H1 (cell line): ENCODE measurements at regions not wholly inside any gene's neighbourhood (a gene's known extent, or its start where the extent isn't known, plus 50 kb on each side); places are given as distances from the start of the nearest gene placed in this dataset.

Source experiments
- BRCA1 ChIP-seq: IDR thresholded peaks from 2 replicates; pipeline ENCODE4 v1.6.1; 2012; ENCODE audit warnings: low read depth, low read length, improper control_type of control experiment
- HDAC2 ChIP-seq, 2 experiments: fragments of 300-600 bp in 1 of 2; sonication (generic) in 1 of 2; IDR thresholded peaks; 2 replicates each; pipeline ENCODE4 v1.6.1; 2011 to 2012; ENCODE audit warnings: low read depth in 2 of 2, low read length in 2 of 2, mild to moderate bottlenecking in 2 of 2, moderate library complexity in 2 of 2, borderline replicate concordance in 1 of 2, inconsistent platforms in 1 of 2
- RXRA ChIP-seq: IDR thresholded peaks from 2 replicates; pipeline ENCODE4 v1.6.1; 2011; ENCODE audit warnings: low read depth, mild to moderate bottlenecking, low read length, moderate library complexity; ENCODE audit not compliant: insufficient read depth
- SIRT6 ChIP-seq: IDR thresholded peaks from one replicate; pipeline ENCODE4 v1.7.1; 2012; ENCODE audit warnings: low read length, inconsistent platforms
- SP1 ChIP-seq: IDR thresholded peaks from 2 replicates; pipeline ENCODE4 v1.6.1; 2011; ENCODE audit warnings: low read depth, low read length
- TEAD4 ChIP-seq: IDR thresholded peaks from 2 replicates; pipeline ENCODE4 v1.6.1; 2012; ENCODE audit warnings: low read depth, low read length, inconsistent platforms, mixed read lengths
- TF ChIP-seq, protein P1 (sequence below): fragments of 300-600 bp; sonication (generic); IDR thresholded peaks from 2 replicates; pipeline ENCODE4 v1.7.1; 2012; ENCODE audit warnings: low read length, moderate library complexity, mild to moderate bottlenecking, inconsistent platforms; ENCODE audit not compliant: insufficient replicate concordance
- TF ChIP-seq, protein P2 (sequence below), 3 experiments: IDR thresholded peaks; 1 replicate in 2 of 3; 2 replicates in 1 of 3; pipeline versions ENCODE4 v1.5.1 to v1.6.1; 2011; ENCODE audit warnings: low read length in 3 of 3, mild to moderate bottlenecking in 3 of 3, inconsistent platforms in 2 of 3, low read depth in 1 of 3, moderate library complexity in 1 of 3; ENCODE audit not compliant: insufficient read depth in 1 of 3; ENCODE audit errors: control extremely low read depth in 1 of 3

DNA sequence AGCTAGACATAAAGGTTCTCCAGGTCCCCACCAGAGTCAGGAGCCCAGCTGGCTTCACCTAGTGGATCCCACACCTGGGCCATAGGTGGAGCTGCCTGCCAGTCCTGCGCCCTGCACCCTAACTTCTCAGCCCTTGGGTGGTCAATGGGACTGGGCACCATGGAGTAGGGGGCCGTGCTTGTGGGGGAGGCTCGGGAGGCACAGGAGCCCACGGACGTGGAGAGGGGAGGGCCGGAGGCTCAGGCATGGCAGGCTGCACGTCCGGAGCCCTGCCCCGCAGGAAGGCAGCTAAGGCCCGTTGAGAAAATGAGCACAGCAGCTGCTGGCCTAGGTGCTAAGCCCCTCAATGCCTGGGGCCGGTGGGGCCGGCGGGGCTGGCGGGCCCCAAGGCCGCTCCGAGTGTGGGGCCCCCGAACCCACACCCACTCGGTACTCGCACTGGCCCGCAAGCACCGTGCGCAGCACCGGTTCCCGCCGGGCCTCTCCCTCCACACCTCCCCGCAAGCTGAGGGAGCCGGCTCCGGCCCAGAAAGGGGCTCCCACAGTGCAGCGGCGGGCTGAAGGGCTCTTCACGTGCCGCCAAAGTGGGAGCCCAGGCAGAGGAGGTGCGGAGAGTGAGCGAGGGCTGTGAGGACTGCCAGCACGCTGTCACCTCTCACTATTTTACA, 291.1 kb downstream of the KLHL4 start (continued):
- TF ChIP-seq, protein P1, sequence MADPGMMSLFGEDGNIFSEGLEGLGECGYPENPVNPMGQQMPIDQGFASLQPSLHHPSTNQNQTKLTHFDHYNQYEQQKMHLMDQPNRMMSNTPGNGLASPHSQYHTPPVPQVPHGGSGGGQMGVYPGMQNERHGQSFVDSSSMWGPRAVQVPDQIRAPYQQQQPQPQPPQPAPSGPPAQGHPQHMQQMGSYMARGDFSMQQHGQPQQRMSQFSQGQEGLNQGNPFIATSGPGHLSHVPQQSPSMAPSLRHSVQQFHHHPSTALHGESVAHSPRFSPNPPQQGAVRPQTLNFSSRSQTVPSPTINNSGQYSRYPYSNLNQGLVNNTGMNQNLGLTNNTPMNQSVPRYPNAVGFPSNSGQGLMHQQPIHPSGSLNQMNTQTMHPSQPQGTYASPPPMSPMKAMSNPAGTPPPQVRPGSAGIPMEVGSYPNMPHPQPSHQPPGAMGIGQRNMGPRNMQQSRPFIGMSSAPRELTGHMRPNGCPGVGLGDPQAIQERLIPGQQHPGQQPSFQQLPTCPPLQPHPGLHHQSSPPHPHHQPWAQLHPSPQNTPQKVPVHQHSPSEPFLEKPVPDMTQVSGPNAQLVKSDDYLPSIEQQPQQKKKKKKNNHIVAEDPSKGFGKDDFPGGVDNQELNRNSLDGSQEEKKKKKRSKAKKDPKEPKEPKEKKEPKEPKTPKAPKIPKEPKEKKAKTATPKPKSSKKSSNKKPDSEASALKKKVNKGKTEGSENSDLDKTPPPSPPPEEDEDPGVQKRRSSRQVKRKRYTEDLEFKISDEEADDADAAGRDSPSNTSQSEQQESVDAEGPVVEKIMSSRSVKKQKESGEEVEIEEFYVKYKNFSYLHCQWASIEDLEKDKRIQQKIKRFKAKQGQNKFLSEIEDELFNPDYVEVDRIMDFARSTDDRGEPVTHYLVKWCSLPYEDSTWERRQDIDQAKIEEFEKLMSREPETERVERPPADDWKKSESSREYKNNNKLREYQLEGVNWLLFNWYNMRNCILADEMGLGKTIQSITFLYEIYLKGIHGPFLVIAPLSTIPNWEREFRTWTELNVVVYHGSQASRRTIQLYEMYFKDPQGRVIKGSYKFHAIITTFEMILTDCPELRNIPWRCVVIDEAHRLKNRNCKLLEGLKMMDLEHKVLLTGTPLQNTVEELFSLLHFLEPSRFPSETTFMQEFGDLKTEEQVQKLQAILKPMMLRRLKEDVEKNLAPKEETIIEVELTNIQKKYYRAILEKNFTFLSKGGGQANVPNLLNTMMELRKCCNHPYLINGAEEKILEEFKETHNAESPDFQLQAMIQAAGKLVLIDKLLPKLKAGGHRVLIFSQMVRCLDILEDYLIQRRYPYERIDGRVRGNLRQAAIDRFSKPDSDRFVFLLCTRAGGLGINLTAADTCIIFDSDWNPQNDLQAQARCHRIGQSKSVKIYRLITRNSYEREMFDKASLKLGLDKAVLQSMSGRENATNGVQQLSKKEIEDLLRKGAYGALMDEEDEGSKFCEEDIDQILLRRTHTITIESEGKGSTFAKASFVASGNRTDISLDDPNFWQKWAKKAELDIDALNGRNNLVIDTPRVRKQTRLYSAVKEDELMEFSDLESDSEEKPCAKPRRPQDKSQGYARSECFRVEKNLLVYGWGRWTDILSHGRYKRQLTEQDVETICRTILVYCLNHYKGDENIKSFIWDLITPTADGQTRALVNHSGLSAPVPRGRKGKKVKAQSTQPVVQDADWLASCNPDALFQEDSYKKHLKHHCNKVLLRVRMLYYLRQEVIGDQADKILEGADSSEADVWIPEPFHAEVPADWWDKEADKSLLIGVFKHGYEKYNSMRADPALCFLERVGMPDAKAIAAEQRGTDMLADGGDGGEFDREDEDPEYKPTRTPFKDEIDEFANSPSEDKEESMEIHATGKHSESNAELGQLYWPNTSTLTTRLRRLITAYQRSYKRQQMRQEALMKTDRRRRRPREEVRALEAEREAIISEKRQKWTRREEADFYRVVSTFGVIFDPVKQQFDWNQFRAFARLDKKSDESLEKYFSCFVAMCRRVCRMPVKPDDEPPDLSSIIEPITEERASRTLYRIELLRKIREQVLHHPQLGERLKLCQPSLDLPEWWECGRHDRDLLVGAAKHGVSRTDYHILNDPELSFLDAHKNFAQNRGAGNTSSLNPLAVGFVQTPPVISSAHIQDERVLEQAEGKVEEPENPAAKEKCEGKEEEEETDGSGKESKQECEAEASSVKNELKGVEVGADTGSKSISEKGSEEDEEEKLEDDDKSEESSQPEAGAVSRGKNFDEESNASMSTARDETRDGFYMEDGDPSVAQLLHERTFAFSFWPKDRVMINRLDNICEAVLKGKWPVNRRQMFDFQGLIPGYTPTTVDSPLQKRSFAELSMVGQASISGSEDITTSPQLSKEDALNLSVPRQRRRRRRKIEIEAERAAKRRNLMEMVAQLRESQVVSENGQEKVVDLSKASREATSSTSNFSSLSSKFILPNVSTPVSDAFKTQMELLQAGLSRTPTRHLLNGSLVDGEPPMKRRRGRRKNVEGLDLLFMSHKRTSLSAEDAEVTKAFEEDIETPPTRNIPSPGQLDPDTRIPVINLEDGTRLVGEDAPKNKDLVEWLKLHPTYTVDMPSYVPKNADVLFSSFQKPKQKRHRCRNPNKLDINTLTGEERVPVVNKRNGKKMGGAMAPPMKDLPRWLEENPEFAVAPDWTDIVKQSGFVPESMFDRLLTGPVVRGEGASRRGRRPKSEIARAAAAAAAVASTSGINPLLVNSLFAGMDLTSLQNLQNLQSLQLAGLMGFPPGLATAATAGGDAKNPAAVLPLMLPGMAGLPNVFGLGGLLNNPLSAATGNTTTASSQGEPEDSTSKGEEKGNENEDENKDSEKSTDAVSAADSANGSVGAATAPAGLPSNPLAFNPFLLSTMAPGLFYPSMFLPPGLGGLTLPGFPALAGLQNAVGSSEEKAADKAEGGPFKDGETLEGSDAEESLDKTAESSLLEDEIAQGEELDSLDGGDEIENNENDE = no peak
- TF ChIP-seq RXRA = no peak
- TF ChIP-seq SIRT6 = no peak
- no peak for TF ChIP-seq TEAD4
- TF ChIP-seq, protein P2, sequence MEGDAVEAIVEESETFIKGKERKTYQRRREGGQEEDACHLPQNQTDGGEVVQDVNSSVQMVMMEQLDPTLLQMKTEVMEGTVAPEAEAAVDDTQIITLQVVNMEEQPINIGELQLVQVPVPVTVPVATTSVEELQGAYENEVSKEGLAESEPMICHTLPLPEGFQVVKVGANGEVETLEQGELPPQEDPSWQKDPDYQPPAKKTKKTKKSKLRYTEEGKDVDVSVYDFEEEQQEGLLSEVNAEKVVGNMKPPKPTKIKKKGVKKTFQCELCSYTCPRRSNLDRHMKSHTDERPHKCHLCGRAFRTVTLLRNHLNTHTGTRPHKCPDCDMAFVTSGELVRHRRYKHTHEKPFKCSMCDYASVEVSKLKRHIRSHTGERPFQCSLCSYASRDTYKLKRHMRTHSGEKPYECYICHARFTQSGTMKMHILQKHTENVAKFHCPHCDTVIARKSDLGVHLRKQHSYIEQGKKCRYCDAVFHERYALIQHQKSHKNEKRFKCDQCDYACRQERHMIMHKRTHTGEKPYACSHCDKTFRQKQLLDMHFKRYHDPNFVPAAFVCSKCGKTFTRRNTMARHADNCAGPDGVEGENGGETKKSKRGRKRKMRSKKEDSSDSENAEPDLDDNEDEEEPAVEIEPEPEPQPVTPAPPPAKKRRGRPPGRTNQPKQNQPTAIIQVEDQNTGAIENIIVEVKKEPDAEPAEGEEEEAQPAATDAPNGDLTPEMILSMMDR (IDR thresholded peaks at IDR 0.05; ENCODE audit: control extremely low read depth in 1 of 3, insufficient read depth in 1 of 3, low read depth in 1 of 3, low read length in 3 of 3) = no peak
- TF ChIP-seq BRCA1 = no peak
- TF ChIP-seq HDAC2 (IDR thresholded peaks at IDR 0.05; ENCODE audit: borderline replicate concordance in 1 of 2, low read depth in 2 of 2, low read length in 2 of 2) = no peak
- TF ChIP-seq SP1 = no peak
